Astrocyte of the hippocampus (primary cell): ENCODE measurements at regions not wholly inside any gene's neighbourhood (a gene's known extent, or its start where the extent isn't known, plus 50 kb on each side); places are given as distances from the start of the nearest gene placed in this dataset.
"Not testable (repeated sequence)": the region's sequence is repeated elsewhere in the genome, so short reads cannot be mapped to it uniquely, and the experiment has no call there.

Experiments used
- DNase-seq: peaks from one replicate; pipeline ENCODE4 v3.0.0; 2011; ENCODE audit warnings: low read depth, low spot score

DNA sequence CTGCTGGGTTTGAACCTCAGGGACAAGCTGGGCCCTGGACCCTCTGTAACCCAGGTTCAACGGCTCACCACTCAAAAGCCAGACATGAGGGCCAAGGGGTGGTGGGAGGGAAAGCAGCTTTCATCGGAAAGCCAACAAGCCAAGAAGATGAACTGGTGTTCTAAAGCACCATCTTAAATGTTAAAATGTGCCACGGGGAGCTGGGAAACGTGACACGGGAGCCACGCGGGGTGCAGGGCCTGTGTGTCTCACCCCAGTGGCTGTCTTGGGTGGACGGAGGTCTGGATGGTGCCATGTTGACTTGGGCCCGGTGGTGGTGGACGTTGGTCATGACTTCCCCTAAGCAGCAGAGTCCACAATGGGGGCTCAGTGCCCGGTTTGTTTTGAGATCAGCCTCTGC is 97.7 kb upstream of the SFSWAP start:
- no peak for DNase-seq

DNA sequence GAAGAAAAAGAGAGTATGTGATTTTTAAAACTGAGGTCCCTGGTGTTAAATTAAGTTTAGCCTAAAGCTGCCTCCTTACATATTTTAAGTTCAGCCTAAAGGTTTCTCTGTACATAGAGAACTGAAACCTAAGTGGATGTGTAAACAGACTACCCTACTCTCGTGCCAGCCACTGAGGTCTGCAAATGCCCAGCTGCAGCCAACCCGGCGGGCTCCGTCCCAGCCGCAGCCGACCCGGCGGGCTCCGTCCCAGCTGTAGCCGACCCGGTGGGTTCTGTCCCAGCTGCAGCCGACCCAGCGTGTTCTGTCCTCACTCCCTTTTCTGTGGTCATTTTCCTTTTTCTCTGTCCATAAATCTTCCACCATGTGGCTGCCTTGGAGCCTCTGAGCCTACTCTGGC is 97.2 kb upstream of the SFSWAP start:
- DNase-seq, result no peak

DNA sequence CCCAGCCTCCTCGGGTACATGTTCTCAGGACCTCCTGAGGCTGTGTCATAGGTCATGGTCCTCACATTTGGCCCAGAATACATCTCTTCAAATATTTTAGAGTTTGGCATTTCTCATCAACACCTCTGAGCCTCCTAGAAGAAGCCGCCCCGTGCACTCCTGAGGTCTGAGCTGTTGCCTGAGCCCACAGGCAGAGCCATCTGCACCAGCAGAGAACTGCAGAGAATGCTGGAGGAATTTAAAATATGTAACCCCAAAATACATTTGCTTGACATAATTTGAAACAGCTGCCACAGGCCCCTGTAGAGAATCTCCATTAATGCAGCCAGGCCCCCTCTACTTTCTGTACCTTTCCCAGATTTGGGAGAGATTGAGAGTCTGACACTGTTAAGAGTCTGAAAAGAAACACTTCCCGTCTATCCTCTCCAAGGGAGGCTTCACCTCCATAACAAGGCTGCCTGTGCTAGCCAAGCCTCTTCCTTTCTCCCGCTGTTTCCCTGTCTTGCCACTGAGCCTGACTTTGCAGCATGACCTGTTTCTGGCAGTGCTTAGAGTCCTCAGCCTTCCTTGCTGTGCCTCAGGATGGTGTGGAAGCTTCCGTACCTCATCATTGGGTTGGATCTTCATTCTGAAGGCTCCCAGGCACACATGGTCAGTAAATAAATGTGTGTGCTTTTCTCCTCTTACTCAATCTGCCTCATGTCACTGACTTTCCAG is 95.4 kb upstream of the SFSWAP start:
- DNase-seq, result no peak

DNA sequence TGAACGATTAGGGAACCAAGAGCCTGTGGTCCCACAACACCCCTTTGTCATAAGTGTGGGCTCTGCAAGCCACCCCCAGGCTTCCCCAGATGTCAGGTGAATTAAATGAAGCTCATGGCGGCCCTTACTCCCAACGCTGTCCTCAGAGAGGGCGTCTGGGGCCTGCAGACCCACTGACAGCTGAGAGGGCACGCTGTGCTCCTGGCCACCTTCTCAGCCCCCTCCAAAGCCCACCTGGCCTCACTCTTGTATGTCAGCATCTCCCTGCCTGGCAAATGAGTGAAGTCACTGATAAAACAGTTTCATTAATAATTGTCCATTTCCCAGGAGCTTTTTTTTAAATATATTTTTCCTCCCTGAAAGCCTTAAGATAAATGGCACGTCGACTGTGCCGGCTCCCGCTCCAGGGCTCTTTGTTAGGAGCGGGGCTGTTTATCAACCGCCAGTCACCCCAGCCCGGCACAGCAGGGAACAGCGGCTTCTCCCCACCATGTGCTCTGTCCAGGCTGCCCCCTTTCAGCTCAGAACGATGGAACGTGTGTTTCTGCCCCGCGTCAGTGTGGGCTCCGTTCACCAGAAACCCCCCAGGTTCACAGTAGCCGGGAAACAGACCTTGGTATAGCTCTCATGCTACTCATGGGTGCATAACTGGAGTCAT is 94.7 kb upstream of the SFSWAP start:
- DNase-seq, result no peak

DNA sequence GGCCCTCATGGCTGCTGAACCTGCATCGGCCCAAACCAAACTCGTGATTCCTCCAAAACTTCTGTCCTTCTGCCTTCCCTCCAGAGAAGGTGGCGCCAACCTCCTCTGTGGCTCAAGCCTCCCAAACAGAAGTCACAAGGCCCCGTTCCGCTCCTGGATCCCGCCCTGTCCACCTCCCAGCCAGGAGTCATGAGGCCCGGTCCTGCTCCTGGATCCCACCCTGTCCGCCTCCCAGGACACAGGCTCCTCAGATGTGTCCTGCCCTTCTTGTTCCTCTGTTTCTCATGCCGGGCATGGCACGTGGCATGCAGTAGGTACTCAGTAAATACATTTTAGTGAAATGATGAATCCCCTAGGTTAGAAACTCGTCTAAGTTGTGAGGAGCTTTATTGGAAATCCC is 94.2 kb upstream of the SFSWAP start:
- DNase-seq, result no peak

DNA sequence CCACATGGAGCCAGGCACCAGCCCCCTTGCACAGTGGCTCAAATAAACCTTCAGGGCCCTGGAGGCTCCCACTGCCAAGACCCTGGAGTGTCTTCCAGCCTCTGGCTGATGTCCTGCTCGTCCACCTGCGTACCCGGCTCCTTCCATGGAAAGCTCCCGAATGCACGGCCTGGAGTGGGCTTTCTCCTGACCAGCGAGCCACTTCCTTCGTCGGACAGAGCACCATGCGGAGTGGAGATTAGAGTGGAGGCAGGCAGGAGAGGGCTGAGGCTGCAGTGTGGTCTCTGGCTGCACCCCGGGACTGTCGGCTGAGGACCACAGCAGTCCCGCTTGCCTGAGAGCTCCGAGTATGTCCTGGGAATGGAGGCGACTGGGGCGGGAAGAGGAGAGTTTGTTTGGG is 93.7 kb upstream of the SFSWAP start:
- DNase-seq, result no peak

DNA sequence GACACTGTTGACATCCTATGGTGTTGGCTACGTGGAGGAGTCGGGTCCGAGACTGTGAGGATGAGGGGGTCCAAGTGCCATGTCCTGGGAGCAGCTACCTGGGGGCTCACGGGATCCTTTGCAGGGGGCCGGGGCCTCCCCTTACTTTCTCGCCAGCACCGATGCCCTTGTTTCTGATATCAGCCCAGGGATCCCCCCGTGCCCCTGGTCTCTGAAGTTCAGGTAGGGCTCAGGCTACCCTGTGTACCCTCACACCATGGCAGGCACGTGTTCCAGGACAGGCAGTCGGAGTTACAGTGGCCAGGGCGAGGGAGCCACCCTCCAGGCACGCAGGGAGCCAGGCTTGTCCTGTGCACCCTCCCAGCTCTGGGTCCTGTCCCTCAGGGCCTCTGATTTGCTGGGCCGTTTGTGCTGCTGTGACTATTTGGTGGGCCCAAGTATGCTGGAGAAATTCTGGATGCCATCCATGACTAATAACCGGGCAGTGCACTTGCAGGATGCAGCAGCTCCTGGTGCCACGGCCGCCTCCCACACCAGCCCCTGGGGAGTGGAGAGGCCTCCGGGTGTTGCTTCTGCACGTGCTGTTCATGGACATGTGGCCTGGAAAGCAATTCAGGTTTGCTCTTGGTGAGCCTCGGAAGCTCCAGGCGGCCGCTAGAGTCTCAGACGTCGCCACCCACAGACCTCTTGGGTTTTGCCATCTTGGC is 93.1 kb upstream of the SFSWAP start:
- DNase-seq, result no peak

DNA sequence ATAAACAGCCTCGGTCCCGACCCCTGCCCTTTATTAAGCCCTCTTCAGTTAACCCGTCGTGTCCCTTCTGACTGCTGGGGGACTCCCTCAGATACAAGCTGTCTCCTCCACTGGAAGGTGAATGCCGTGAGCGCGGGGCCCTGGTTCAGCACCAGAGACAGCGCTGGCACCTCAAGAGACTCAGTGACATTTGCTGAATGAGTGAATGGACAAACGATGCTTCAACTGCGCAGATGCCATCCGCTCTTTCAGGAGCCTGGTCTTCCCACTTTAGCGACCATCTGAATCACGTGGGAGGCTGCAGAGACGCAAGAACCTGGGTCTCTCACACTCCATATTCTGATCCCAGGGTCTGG is 92.6 kb upstream of the SFSWAP start:
- DNase-seq, result peak; percentile 51

DNA sequence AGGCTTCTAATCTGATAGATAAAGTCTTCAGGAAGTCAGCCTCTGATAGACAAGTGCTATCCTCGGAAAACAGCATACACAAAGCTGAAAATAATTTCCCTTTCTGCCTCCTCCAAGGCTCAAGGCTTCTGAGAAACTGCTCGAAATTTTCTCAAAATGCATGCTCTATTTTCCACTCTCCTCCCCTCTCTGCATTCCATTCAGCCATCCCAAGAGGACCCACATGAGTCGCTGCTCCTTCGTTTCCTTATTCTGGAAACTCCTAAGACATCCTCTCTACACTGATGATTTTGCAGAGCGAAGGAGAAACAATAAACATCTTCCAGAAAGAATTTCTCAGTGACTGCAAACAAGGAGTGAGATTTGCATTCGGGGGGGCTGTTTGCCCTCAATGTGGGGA is 92.2 kb upstream of the SFSWAP start:
- no peak for DNase-seq

DNA sequence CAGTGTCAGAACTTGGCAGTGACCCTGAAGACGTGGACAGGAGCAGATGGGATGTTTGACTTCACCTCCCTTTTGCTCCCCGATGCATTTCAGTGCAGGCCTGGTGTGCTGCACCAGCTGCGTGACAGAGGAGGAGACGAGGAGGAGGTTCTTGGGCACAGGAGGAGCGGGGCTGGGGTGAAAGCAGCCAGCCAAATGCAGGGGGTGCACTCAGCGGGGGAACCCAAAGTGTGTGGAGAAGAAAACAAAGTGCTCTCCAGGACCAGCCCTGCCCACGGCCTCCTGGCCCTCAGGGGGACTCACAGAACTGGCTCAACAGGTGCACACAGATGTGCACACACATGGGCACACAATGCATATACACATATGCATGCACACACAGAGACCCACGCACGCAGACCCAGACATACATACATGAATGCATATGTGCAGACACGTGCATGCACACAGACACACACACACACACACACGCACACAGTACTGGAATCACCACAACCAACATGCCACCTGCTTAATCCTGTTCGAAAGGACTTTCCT is 91.7 kb upstream of the SFSWAP start:
- DNase-seq, result no peak

DNA sequence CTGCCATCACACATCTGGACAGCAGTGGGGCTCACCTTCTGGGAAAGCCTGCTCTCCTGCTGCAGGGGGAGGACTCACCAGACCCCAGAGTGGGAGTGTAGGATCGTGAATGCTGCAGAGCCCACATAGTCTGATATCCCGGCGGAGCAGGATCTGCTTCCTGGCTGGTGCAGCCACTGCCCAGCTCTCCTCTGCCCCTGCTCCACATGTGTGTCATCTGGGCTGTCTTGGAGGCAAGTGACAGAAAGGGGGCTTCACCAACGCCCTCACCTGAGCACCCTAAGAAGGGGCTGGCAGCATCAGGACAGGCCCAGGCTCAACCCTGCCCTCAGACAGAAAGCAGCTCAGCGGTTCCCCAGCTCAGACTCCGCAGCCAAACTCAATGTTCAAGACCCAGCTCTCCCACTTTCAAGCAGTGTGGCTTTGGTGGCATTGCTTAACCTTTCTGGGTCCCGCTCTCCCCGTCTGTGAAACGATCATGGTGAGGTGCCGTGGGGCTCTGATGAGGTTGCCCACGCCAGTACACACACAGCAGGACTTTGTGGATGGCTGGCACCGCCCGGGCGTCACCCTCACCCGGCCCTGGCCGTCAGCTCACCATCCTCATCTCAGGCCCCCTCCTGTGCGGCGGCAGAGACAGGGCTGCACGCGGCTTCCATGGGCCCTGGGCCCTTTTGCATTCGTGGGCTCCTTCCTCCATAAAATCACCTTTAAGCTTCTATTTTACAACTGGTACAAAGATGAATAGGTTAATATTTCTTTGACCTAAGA is 91.0 kb upstream of the SFSWAP start:
- DNase-seq, result no peak

DNA sequence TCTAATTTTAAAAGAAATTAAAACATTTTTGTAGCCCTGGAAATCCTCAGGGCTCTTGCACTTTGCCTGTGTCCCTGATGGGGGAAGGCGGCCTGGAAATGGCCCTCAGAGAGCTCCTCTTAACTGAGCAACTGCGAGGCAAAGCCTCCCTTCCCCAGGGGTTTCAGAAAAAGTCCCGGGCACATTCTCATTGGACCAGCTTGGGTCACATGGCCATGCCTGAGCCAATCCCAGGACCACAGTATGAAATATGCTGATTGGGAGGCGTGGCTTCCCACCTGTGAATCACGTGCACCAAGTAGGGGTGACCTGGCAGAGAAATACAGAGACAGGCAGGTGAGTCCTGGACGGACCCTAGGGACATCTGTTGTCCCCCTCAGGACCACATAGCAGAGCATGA is 90.4 kb upstream of the SFSWAP start:
- no peak for DNase-seq

DNA sequence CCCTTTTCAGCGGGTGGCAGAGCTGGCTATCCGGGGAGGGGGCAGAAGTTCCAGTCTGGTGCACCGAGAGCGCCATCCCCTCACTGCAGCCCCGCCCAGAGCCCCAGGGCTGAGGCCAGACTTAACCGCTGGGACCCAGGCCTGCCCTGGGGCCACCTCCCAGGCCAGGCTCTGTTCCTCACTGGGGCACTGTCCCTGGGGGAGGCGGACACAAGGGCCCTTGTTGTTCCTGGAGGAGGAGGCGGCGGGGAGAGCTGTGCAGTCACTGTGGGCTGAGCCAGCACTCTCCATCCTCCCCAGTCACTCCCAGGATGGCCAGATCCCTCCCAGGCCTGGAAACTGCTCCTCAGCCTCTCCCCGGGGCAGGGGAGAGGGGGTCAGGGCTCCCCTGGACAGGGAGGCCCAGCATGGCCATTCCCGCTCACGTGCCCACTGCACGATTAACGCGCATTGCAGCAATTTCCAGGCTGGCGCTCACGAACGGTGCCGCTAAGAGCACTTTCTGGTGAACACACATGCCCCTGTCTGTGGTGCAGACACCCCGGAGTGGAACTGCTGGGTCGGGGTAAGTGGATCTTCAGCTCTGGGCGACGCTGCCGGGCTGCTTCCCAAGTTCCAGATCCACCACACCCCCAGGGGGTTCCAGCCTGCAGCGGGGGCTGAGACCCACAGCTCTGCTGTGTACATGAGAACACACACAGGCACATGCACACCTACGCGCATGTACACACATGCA is 89.8 kb upstream of the SFSWAP start:
- no peak for DNase-seq

DNA sequence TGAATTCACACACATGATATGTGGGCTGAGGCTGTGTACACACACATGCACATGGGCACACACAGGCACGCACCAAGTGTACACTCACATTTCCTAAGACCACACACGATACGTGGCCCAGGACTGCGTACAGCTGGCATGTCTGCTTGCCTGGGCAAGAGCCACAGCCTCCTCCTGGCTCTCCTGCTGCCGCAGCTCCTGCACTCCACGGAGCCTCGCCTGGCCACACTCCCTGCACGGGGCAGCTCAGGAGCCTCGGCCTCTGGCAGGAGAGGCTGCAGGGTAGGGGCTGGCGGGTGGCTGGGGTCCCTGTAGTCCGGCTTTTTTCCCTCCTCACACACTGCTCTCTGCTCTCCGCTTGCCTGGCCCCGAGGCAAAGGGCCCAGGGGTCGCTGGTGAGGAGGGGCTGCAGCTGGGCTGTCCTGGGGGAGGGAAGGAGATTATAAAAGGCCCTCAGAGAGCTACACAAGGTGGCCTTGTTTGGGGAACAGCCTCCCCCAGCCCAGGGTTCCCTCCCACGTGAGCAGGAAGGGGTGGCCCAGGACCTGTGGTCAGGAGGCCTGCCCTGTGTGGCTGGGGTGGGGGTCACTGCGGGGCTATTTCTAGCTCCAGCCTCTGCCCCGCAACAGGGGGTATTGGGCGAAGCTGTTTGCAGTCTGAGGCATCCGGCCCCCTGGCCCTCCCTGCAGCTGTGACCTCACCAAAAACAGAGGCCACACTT is 89.0 kb upstream of the SFSWAP start:
- DNase-seq, result peak; percentile 17

DNA sequence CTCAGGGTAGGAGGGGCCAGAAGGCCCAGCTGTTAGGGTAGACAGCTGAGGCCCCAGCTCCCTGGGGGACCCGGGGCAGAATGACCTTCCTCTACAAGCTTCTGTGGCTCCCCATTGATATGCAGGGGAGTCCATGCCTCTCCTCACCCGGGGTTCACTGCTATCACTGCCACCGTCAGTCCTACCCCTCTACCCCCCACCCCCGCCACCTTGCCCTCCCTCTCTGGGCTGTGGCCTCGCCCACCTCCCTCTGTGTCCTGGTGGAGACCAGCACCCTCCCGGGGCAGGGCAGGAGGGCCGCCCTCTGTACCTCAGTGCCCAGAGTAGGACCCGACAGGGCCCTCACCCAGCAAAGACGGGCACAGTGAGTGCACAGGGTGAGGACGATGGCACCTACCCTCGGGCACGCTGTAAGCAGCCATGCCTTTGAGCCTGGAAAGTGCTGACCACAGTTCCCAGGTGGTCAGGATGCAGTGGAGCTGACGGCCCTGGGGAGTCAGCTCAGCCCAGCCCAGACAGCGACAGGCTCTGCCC is 88.4 kb upstream of the SFSWAP start:
- no peak for DNase-seq

DNA sequence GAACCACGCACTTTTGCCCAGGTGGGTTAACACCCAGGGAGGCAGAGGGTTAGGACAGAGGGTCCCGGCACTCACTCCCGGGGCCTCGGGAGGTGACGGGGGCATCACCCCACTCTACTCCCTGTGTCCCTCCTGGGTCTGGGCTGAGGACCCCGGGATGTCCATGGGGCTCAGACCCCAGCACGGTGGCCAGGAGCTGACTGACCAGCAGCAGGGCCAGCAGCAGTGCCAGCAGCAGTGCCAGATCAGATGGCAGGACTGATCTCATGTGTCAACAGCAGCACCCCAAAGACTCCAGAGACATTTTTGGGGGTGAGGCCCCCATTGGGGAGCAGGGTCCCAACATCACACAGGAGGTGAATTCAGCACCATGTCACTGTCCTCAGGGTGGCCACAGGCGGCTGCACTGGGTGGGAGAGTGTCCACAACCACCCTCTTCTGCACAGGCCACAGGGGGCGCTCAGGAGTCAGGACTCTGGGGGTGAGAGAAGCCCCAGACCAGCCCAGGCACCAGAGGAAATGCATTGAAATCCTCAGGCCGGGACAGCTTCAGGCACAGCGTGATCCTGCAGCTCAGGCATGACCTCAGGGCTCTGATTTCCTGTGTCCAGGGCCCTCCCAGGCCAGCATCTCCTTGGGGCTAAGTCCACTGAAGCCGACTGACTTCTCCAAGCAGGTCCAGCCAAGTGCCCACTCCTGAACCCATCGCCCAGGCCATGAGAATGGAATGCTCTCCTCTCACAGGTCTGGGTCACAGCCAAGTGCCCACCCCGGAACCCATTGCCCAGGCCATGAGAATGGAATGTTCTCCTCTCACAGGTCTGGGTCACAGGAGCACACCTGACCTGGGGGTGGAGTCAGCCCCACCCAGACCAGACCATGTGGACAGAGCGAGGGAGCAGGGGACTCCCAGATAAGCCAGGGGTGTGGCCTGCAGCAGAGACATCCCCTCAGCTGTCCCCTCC is 87.2 kb upstream of the SFSWAP start:
- not testable (repeated sequence) for DNase-seq

DNA sequence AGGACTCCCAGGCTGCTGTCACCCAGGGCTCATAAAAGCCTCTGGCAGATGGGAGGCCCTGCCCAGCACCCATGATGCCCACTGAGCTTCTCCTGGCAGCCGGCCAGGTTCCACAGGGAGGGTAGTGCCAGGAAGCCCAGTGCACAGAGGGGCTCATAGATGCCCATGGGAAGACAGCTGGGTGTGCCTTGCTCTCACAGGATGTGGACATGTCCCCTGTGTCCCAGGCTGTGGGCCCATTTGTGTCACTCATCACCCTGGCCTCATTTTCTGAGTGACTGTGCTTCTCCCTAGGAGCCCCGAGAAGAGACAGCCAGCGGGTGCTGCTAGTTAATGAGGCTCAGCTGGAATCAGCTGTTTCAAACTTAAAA is 86.5 kb upstream of the SFSWAP start:
- not testable (repeated sequence) for DNase-seq

DNA sequence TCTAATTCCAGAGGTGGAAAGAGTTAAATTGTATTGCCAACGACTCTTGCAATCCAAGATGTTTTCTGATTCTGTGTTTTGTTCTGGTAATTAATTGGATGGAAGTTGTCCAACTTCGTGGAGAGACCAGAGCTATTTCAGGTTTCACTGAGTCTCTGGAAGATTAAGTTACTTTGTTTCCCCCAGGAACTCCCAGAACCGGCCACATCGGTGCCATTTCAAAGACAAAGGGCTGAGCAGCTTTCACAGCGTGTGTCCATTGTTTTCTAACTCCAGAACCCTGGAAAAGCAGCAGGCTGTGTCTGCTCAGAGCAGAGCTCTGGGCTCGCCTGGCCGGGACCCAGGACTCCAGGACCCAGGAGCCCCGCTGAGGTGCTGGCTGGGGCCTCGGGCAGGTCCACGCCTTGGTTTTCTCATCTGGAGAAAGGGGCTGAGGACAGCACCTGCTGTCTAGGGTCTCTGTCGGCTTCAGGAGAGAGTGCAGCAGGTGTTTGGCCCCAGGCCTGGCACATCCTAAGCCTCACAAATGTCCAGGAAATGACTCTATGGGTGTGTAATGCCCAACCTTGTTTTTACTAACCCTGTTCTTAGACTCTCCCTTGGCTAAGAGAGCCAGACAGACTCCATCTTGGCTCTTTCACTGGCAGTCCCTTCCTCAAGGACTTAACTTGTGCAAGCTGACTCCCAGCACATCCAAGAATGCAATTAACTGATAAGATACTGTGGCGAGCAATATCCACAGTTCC is 86.0 kb upstream of the SFSWAP start:
- not testable (repeated sequence) for DNase-seq
